Vagina (tissue), 2 donors: ENCODE measurements at regions not wholly inside any gene's neighbourhood (a gene's known extent, or its start where the extent isn't known, plus 50 kb on each side); places are given as distances from the start of the nearest gene placed in this dataset.

ENCODE experiments used
- CTCF ChIP-seq, 3 experiments: fragments of 450-650 bp in 2 of 3; fragments of 200-600 bp in 1 of 3; sonication (generic) in 1 of 3; IDR thresholded peaks; one replicate each; pipeline ENCODE4 v1.5.1; 2017 to 2019; ENCODE audit warnings: antibody characterized with exemption in 3 of 3, mild to moderate bottlenecking in 2 of 3, moderate library complexity in 2 of 3
- POLR2A ChIP-seq, 2 donors: fragments of 450-650 bp; IDR thresholded peaks; one replicate each; pipeline ENCODE4 v1.6.1; 2017; ENCODE audit warnings: antibody characterized with exemption in 2 of 2, mild to moderate bottlenecking in 2 of 2, moderate library complexity in 2 of 2
- POLR2AphosphoS5 ChIP-seq, 2 donors: sonication (generic); formaldehyde crosslinking; IDR thresholded peaks; one replicate each; pipeline ENCODE4 v1.9.0; 2017; ENCODE audit warnings: antibody characterized with exemption in 2 of 2, mild to moderate bottlenecking in 2 of 2, low read depth in 1 of 2; ENCODE audit not compliant: insufficient read depth in 1 of 2

- no peak for TF ChIP-seq CTCF (IDR thresholded peaks at IDR 0.05)
- no peak for TF ChIP-seq POLR2A (IDR thresholded peaks at IDR 0.05)
- no peak for TF ChIP-seq POLR2AphosphoS5 (IDR thresholded peaks at IDR 0.05; ENCODE audit: insufficient read depth in 1 of 2, low read depth in 1 of 2)
Measured at GRCh38 chr12:13566292-13566691, 369.8 kb downstream of the EMP1 start.
